DND-41 (cell line): ENCODE measurements at regions not wholly inside any gene's neighbourhood (a gene's known extent, or its start where the extent isn't known, plus 50 kb on each side); places are given as distances from the start of the nearest gene placed in this dataset.

Source experiments
- ATAC-seq: fragments of 200-7000 bp; cut with Tn5 transposase; 3 replicates; pipeline ENCODE4 v1.9.1; 2021; ENCODE audit warnings: low read depth; ENCODE audit not compliant: insufficient read depth
- DNase-seq: peaks from one replicate; pipeline ENCODE4 v3.0.0-alpha.2; 2020
- H2AFZ ChIP-seq: 2 replicates; pipeline ENCODE4 v1.6.0; 2012; ENCODE audit warnings: low read depth, low read length
- H3K27ac ChIP-seq: 2 replicates; pipeline ENCODE4 v1.5.1; 2012; ENCODE audit warnings: low read length, inconsistent platforms
- H3K27me3 ChIP-seq: fragments of 200-600 bp; sonication (generic); 2 replicates; pipeline ENCODE4 v1.6.0; 2012; ENCODE audit warnings: low read length, mild to moderate bottlenecking, inconsistent platforms; ENCODE audit not compliant: insufficient read depth, poor library complexity
- H3K36me3 ChIP-seq: 2 replicates; pipeline ENCODE4 v1.5.1; 2012; ENCODE audit warnings: low read length, inconsistent platforms; ENCODE audit not compliant: insufficient read depth
- H3K4me1 ChIP-seq: 2 replicates; pipeline ENCODE4 v1.5.1; 2012; ENCODE audit warnings: mild to moderate bottlenecking, low read length; ENCODE audit not compliant: insufficient read depth
- H3K4me2 ChIP-seq: 2 replicates; pipeline ENCODE4 v1.6.0; 2012; ENCODE audit warnings: mild to moderate bottlenecking, moderate library complexity, low read length, inconsistent platforms; ENCODE audit not compliant: insufficient read depth
- H3K4me3 ChIP-seq, 2 experiments: fragments of 200-600 bp in 1 of 2; shearing (Covaris generic) in 1 of 2; 2 replicates each; pipeline ENCODE4 v1.5.1; 2012 to 2016; ENCODE audit warnings: inconsistent platforms in 2 of 2, low read length in 2 of 2, mild to moderate bottlenecking in 2 of 2, low read depth in 1 of 2, moderate library complexity in 1 of 2
- H3K79me2 ChIP-seq: 2 replicates; pipeline ENCODE4 v1.6.0; 2012; ENCODE audit warnings: low read length, inconsistent platforms; ENCODE audit not compliant: insufficient read depth
- H3K9ac ChIP-seq: 2 replicates; pipeline ENCODE4 v1.6.0; 2012; ENCODE audit warnings: low read depth, mild to moderate bottlenecking, inconsistent platforms, low read length, moderate library complexity
- H3K9me3 ChIP-seq: 2 replicates; pipeline ENCODE4 v1.5.1; 2012; ENCODE audit warnings: low read length, moderate library complexity, mild to moderate bottlenecking, inconsistent platforms; ENCODE audit not compliant: insufficient read depth, severe bottlenecking
- H4K20me1 ChIP-seq: 2 replicates; pipeline ENCODE4 v1.6.0; 2012; ENCODE audit warnings: low read length; ENCODE audit not compliant: insufficient read depth
- CTCF ChIP-seq: IDR thresholded peaks from 2 replicates; pipeline ENCODE4 v1.5.1; 2012; ENCODE audit warnings: borderline replicate concordance, low read length, moderate library complexity, mild to moderate bottlenecking; ENCODE audit not compliant: poor library complexity, severe bottlenecking; ENCODE audit errors: extremely low read depth
- EZH2 ChIP-seq: IDR thresholded peaks from 3 replicates; pipeline ENCODE4 v1.6.1; 2012; ENCODE audit warnings: borderline replicate concordance, low read depth, mild to moderate bottlenecking, moderate library complexity, low read length, inconsistent platforms; ENCODE audit not compliant: severe bottlenecking

DNA sequence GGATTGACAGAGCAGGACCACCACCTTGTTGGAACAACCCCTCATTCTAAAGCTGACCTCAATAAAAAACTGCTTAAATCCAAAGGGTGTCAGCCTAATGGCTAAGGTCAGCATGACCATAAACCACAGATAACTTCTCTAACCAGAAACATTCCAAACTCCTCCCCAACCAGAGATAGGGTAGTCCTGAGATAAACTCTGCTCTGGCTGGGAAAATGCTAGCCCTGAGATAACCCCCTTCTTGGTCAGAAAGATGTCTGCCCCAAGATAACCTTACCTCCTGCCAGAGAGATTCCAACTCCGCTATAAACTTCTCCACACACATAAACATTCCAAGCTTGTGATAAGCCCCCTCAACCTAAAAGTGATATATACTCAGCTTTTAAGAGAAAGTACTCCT lies 364.8 kb upstream of the RBMY1B start:
- Histone ChIP-seq H3K4me3 (no peak overlapping the region), H4K20me1 (no peaks in the 10 kb centered on the region), H3K9ac (no peak overlapping the region), H3K9me3 (no peaks in the 10 kb centered on the region), H3K4me2 (no peak overlapping the region), H3K79me2 (no peaks in the 10 kb centered on the region), H3K4me1 (no peaks in the 10 kb centered on the region), H3K27me3 (no peaks in the 10 kb centered on the region), H2AFZ (no peak overlapping the region), H3K36me3 (no peaks in the 10 kb centered on the region), H3K27ac (no peak overlapping the region)
- ATAC-seq (no peak), DNase-seq (no peak)
- TF ChIP-seq EZH2 (no peak), CTCF (no peak)

DNA sequence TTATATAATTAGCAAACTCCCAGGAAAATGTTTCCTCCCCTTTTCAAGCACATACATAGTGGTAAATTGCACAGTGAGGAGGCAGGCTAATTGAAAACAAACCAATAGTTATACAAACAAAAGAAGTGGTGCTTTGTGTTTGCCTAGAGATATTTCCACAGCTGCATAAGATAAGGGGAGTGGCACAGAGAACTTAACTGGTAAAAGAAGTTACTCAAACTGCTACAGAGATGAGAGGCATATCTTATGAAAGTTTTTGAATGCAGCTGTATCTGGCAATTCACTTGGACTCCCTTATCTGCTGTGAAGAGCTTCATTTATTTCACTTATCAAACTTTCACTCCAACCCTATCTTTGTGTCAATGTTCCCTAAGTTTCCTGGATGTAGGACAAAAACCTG lies 361.2 kb upstream of the RBMY1B start:
- ATAC-seq (no peak), DNase-seq (no peak)
- TF ChIP-seq CTCF (no peak), EZH2 (no peak)

DNA sequence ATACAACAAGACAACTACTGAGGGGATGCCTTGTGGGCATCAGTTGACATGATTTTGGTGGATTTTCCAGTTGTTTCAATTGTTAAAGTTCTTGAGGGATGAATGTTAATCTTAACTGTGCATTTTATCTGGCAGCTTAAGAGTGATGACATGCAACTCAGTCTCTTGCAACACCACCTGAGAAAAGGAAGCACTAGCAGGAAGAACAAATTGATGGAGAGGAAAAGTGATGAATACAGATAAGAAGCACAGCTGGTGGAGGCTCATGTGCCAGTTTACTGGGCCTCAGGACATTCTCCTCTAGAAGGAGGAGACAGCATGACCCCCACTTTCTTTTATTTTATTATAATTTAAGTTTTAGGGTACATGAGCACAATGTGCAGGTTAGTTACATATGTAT lies 341.3 kb upstream of the RBMY1B start:
- Histone ChIP-seq H3K4me3 (no peak overlapping the region), H3K36me3 (no peaks in the 10 kb centered on the region), H3K27me3 (no peaks in the 10 kb centered on the region), H3K27ac (no peak overlapping the region), H3K9me3 (no peaks in the 10 kb centered on the region), H2AFZ (no peak overlapping the region), H3K79me2 (no peaks in the 10 kb centered on the region), H3K4me2 (no peak overlapping the region), H4K20me1 (no peaks in the 10 kb centered on the region), H3K4me1 (0 out of 2 replicates have a peak, but pooled peaks cover under 1% of the 10 kb centered on the region), H3K9ac (no peak overlapping the region)
- TF ChIP-seq EZH2 (no peak), CTCF (no peak)
- ATAC-seq (no peak), DNase-seq (no peak)

More for the DNA sequence above, 361.2 kb upstream of the RBMY1B start:
- no peaks in the 10 kb centered on the region for H3K27me3 ChIP-seq
- no peaks in the 10 kb centered on the region for H3K4me1 ChIP-seq
- H2AFZ ChIP-seq, result no peak overlapping the region
- no peaks in the 10 kb centered on the region for H3K36me3 ChIP-seq
- H3K9me3 ChIP-seq, result no peaks in the 10 kb centered on the region
- H3K4me3 ChIP-seq, result no peak overlapping the region
- H3K4me2 ChIP-seq, result no peak overlapping the region
- H3K27ac ChIP-seq, result no peak overlapping the region
- no peaks in the 10 kb centered on the region for H3K79me2 ChIP-seq
- H4K20me1 ChIP-seq, result no peaks in the 10 kb centered on the region
- H3K9ac ChIP-seq, result no peak overlapping the region
